ENCODE measurements at regions not wholly inside any gene's neighbourhood (a gene's known extent, or its start where the extent isn't known, plus 50 kb on each side); places are given as distances from the start of the nearest gene placed in this dataset.

GRCh38 chr11:44404301-44404700, 94.4 kb upstream of the ALX4 start:
- Histone ChIP-seq H3K36me3 (ENCODE audit: control insufficient read depth in 2 of 2, extremely low read depth in 1 of 2, insufficient read depth in 2 of 2, low read length in 2 of 2) (no peaks in the 10 kb centered on the region), H3K9me3 (ENCODE audit: control insufficient read depth, low read depth, low read length) (no peaks in the 10 kb centered on the region), H2AFZ (ENCODE audit: control insufficient read depth, low read length) (no peak overlapping the region), H3K4me3 (ENCODE audit: control insufficient read depth in 2 of 3, extremely low read depth in 1 of 3, insufficient read depth in 2 of 3, low read depth in 1 of 3, low read length in 3 of 3) (no peak overlapping the region), H3K4me2 (ENCODE audit: control insufficient read depth, extremely low read depth, insufficient read depth, low read depth, low read length) (no peak overlapping the region), H3K9me1 (ENCODE audit: control insufficient read depth, extremely low read depth, insufficient read depth, low read length) (no peaks in the 10 kb centered on the region), H3K79me2 (ENCODE audit: control insufficient read depth, insufficient read depth, low read length) (no peaks in the 10 kb centered on the region), H3K9ac (ENCODE audit: control insufficient read depth, extremely low read depth, insufficient read depth, low read length) (no peak overlapping the region), H3K4me1 (ENCODE audit: control insufficient read depth, extremely low read depth, insufficient read depth, low read length) (no peaks in the 10 kb centered on the region), H3K27ac (ENCODE audit: control insufficient read depth, insufficient read depth, low read length) (no peak overlapping the region), H4K20me1 (ENCODE audit: control insufficient read depth, extremely low read depth, insufficient read depth, low read length) (no peaks in the 10 kb centered on the region), H3K27me3 (ENCODE audit: control insufficient read depth, extremely low read depth, insufficient read depth, low read length) (peaks cover 6% of the 10 kb centered on the region)
- no peak for TF ChIP-seq EZH2 (IDR thresholded peaks at IDR 0.05; ENCODE audit: low read length)
- TF ChIP-seq CTCF (optimal IDR thresholded peaks at IDR 0.05 in 1 of 3, IDR thresholded peaks at IDR 0.05 in 1 of 3, conservative IDR thresholded peaks at IDR 0.05 in 1 of 3; ENCODE audit: extremely low read depth in 1 of 3, insufficient read depth in 2 of 3, low read length in 3 of 3): no peak
- dilution Hi-C loops (cut with MboI; ENCODE audit: extremely low pct_ligation_motif_present, low sequenced_read_pairs): no loop called here
- DNase-seq (ENCODE audit: low read depth, low spot score) (no peak), FAIRE-seq (no peak)

GRCh38 chr11:44404736-44405395, 94.9 kb upstream of the ALX4 start:
- DNase-seq (ENCODE audit: low read depth, low spot score): no peak
- no peaks in the 10 kb centered on the region for H3K79me2 ChIP-seq (ENCODE audit: control insufficient read depth, insufficient read depth, low read length)
- no peaks in the 10 kb centered on the region for H3K9me1 ChIP-seq (ENCODE audit: control insufficient read depth, extremely low read depth, insufficient read depth, low read length)
- no peaks in the 10 kb centered on the region for H3K4me1 ChIP-seq (ENCODE audit: control insufficient read depth, extremely low read depth, insufficient read depth, low read length)
- no peak overlapping the region for H3K4me2 ChIP-seq (ENCODE audit: control insufficient read depth, extremely low read depth, insufficient read depth, low read depth, low read length)
- TF ChIP-seq CTCF (optimal IDR thresholded peaks at IDR 0.05 in 1 of 3, IDR thresholded peaks at IDR 0.05 in 1 of 3, conservative IDR thresholded peaks at IDR 0.05 in 1 of 3; ENCODE audit: extremely low read depth in 1 of 3, insufficient read depth in 2 of 3, low read length in 3 of 3) (no peak), EZH2 (IDR thresholded peaks at IDR 0.05; ENCODE audit: low read length) (no peak)
- dilution Hi-C loops (cut with MboI; ENCODE audit: extremely low pct_ligation_motif_present, low sequenced_read_pairs): no loop called here
- H2AFZ ChIP-seq (ENCODE audit: control insufficient read depth, low read length): no peak overlapping the region
- no peaks in the 10 kb centered on the region for H4K20me1 ChIP-seq (ENCODE audit: control insufficient read depth, extremely low read depth, insufficient read depth, low read length)
- H3K9me3 ChIP-seq (ENCODE audit: control insufficient read depth, low read depth, low read length): no peaks in the 10 kb centered on the region
- no peak overlapping the region for H3K27ac ChIP-seq (ENCODE audit: control insufficient read depth, insufficient read depth, low read length)
- FAIRE-seq: no peak
- H3K9ac ChIP-seq (ENCODE audit: control insufficient read depth, extremely low read depth, insufficient read depth, low read length): no peak overlapping the region
- peaks cover 7% of the 10 kb centered on the region for H3K27me3 ChIP-seq (ENCODE audit: control insufficient read depth, extremely low read depth, insufficient read depth, low read length)
- H3K4me3 ChIP-seq (ENCODE audit: control insufficient read depth in 2 of 3, extremely low read depth in 1 of 3, insufficient read depth in 2 of 3, low read depth in 1 of 3, low read length in 3 of 3): no peak overlapping the region
- no peaks in the 10 kb centered on the region for H3K36me3 ChIP-seq (ENCODE audit: control insufficient read depth in 2 of 2, extremely low read depth in 1 of 2, insufficient read depth in 2 of 2, low read length in 2 of 2)
